SK-N-SH (cell line): ENCODE measurements at regions not wholly inside any gene's neighbourhood (a gene's known extent, or its start where the extent isn't known, plus 50 kb on each side); places are given as distances from the start of the nearest gene placed in this dataset.

Source experiments
- CTCF ChIA-PET: fragments of 300-600, 350-600 bp; formaldehyde crosslinking; extraction: SDS; loops from one replicate; lab custom pipeline; 2021; lab: Yijun Ruan, JAX
- POLR2A ChIA-PET: fragments of 350-600 bp; sonication (Branson Sonifier 250); formaldehyde crosslinking; extraction: SDS; loops from one replicate; lab custom pipeline; 2020; ENCODE audit warnings: antibody characterized with exemption, inconsistent platforms; lab: Yijun Ruan, JAX
- DNase-seq: peaks from one replicate; pipeline ENCODE4 v3.0.0; 2012
- H2AFZ ChIP-seq: fragments of 200-600 bp; sonication (generic); 2 replicates; pipeline ENCODE4 v1.8.1; 2016; ENCODE audit warnings: antibody characterized with exemption, mild to moderate bottlenecking, low read depth
- H3F3A ChIP-seq: fragments of 200-600 bp; sonication (generic); replicated peaks from 2 replicates; pipeline ENCODE3; 2016; ENCODE audit warnings: antibody characterized with exemption, mild to moderate bottlenecking; ENCODE audit not compliant: insufficient read depth
- H3K27ac ChIP-seq, 2 experiments: fragments of 200-500 bp in 1 of 2; fragments of 200-600 bp in 1 of 2; sonication (Bioruptor generic) in 1 of 2; sonication (generic), shearing (Covaris generic) in 1 of 2; 2 replicates each; pipeline versions ENCODE4 v1.5.1 to v1.6.1; 2014 to 2016; ENCODE audit warnings: low read depth in 2 of 2, inconsistent platforms in 1 of 2, low read length in 1 of 2, mild to moderate bottlenecking in 1 of 2, mixed read lengths in 1 of 2
- H3K27me3 ChIP-seq: fragments of 200-600 bp; sonication (generic), shearing (Covaris generic); 2 replicates; pipeline ENCODE4 v1.6.1; 2016; ENCODE audit warnings: mixed run types; ENCODE audit not compliant: insufficient read depth
- H3K36me3 ChIP-seq, 2 experiments: fragments of 200-500 bp in 1 of 2; fragments of 200-600 bp in 1 of 2; sonication (Bioruptor generic) in 1 of 2; sonication (generic) in 1 of 2; replicated peaks in 1 of 2; 2 replicates each; pipeline versions ENCODE3 to v1.5.1; 2014 to 2016; ENCODE audit warnings: low read length in 1 of 2, mild to moderate bottlenecking in 1 of 2; ENCODE audit not compliant: insufficient read depth in 2 of 2, control insufficient read depth in 1 of 2
- H3K4me1 ChIP-seq, 2 experiments: fragments of 200-500 bp in 1 of 2; fragments of 200-600 bp in 1 of 2; sonication (Bioruptor generic) in 1 of 2; sonication (generic), shearing (Covaris generic) in 1 of 2; 2 replicates each; pipeline versions ENCODE4 v1.5.1 to v1.6.1; 2014 to 2016; ENCODE audit warnings: low read depth in 1 of 2, low read length in 1 of 2, mixed run types in 1 of 2; ENCODE audit not compliant: insufficient read depth in 2 of 2, control insufficient read depth in 1 of 2
- H3K4me2 ChIP-seq: fragments of 200-600 bp; sonication (generic), shearing (Covaris generic); 2 replicates; pipeline ENCODE4 v1.6.1; 2017; ENCODE audit warnings: mixed run types
- H3K4me3 ChIP-seq, 2 experiments: fragments of 200-500 bp in 1 of 2; fragments of 200-600 bp in 1 of 2; sonication (Bioruptor generic) in 1 of 2; sonication (generic), shearing (Covaris generic) in 1 of 2; 2 replicates each; pipeline versions ENCODE4 v1.5.1 to v1.8.1; 2014 to 2016; ENCODE audit warnings: low read depth in 2 of 2, inconsistent platforms in 1 of 2, low read length in 1 of 2, mild to moderate bottlenecking in 1 of 2, mixed read lengths in 1 of 2, moderate library complexity in 1 of 2
- H3K79me2 ChIP-seq: fragments of 200-600 bp; sonication (generic); 2 replicates; pipeline ENCODE4 v1.8.1; 2017; ENCODE audit warnings: mild to moderate bottlenecking; ENCODE audit not compliant: insufficient read depth
- H3K9ac ChIP-seq: fragments of 200-600 bp; sonication (generic); 2 replicates; pipeline ENCODE4 v1.6.1; 2017; ENCODE audit warnings: mixed run types
- H3K9me2 ChIP-seq: fragments of 200-600 bp; sonication (generic); 2 replicates; pipeline ENCODE4 v1.6.1; 2017; ENCODE audit warnings: mixed run types
- H3K9me3 ChIP-seq: fragments of 200-600 bp; sonication (generic); 2 replicates; pipeline ENCODE4 v1.6.1; 2017; ENCODE audit warnings: mixed run types, mild to moderate bottlenecking, moderate library complexity
- H4K20me1 ChIP-seq: fragments of 200-600 bp; sonication (generic); 2 replicates; pipeline ENCODE4 v1.6.1; 2017; ENCODE audit warnings: mild to moderate bottlenecking, mixed run types; ENCODE audit not compliant: insufficient read depth
- CHD2 ChIP-seq: fragments of 150-350 bp; IDR thresholded peaks from 2 replicates; pipeline ENCODE4 v1.6.1; 2018; ENCODE audit warnings: low read length; ENCODE audit not compliant: partially characterized antibody
- ELF1 ChIP-seq: IDR thresholded peaks from 2 replicates; pipeline ENCODE4 v1.4.0; 2012
- EZH2phosphoT487 ChIP-seq: fragments of 200-600 bp; sonication (generic); IDR thresholded peaks from 2 replicates; pipeline ENCODE4 v1.6.1; 2017; ENCODE audit warnings: low read depth, mixed run types, mild to moderate bottlenecking, antibody characterized with exemption, moderate library complexity, borderline replicate concordance
- FOSL2 ChIP-seq: IDR thresholded peaks from 2 replicates; pipeline ENCODE4 v1.4.0; 2012; ENCODE audit warnings: low read depth, mild to moderate bottlenecking, moderate library complexity, borderline replicate concordance
- FOXJ3 ChIP-seq: sonication (generic); formaldehyde crosslinking; IDR thresholded peaks from 2 replicates; pipeline ENCODE4 v1.5.1; 2020; ENCODE audit warnings: mild to moderate bottlenecking, missing genetic modification reagents
- FOXM1 ChIP-seq: IDR thresholded peaks from 2 replicates; pipeline ENCODE4 v1.4.0; 2012; ENCODE audit warnings: low read depth, mild to moderate bottlenecking
- GABPA ChIP-seq: IDR thresholded peaks from 2 replicates; pipeline ENCODE4 v1.4.0; 2012; ENCODE audit warnings: low read depth, mild to moderate bottlenecking
- GATA2 ChIP-seq: sonication (generic); formaldehyde crosslinking; IDR thresholded peaks from 2 replicates; pipeline ENCODE4 v1.5.0; 2020; ENCODE audit warnings: mild to moderate bottlenecking, missing genetic modification reagents
- JUND ChIP-seq: IDR thresholded peaks from 2 replicates; pipeline ENCODE4 v1.4.0; 2012
- MEF2A ChIP-seq: IDR thresholded peaks from 2 replicates; pipeline ENCODE4 v1.4.0; 2012; ENCODE audit warnings: low read depth, borderline replicate concordance
- MXI1 ChIP-seq: IDR thresholded peaks from 2 replicates; pipeline ENCODE4 v1.6.1; 2012; ENCODE audit warnings: mild to moderate bottlenecking, low read depth, low read length, improper control_type of control experiment
- NFIC ChIP-seq: IDR thresholded peaks from 2 replicates; pipeline ENCODE4 v1.4.0; 2012; ENCODE audit warnings: borderline replicate concordance
- NRF1 ChIP-seq: IDR thresholded peaks from 2 replicates; pipeline ENCODE4 v1.6.1; 2012; ENCODE audit warnings: low read depth, mild to moderate bottlenecking, low read length
- PBX3 ChIP-seq: IDR thresholded peaks from 2 replicates; pipeline ENCODE4; 2012
- POLR2AphosphoS5 ChIP-seq: IDR thresholded peaks from 2 replicates; pipeline ENCODE4 v1.6.1; 2012; ENCODE audit warnings: low read depth, low read length
- RAD21 ChIP-seq: IDR thresholded peaks from 2 replicates; pipeline ENCODE4 v1.6.1; 2012; ENCODE audit warnings: mild to moderate bottlenecking, low read length
- RCOR1 ChIP-seq: fragments of 150-350 bp; IDR thresholded peaks from 2 replicates; pipeline ENCODE4 v1.6.1; 2017; ENCODE audit warnings: antibody characterized with exemption, low read length
- REST ChIP-seq: IDR thresholded peaks from 2 replicates; pipeline ENCODE4 v1.6.1; 2012; ENCODE audit warnings: mild to moderate bottlenecking, low read depth, low read length, moderate library complexity
- SMC3 ChIP-seq: IDR thresholded peaks from 2 replicates; pipeline ENCODE4 v1.6.1; 2012; ENCODE audit warnings: low read depth, low read length, improper control_type of control experiment
- TAF1 ChIP-seq: IDR thresholded peaks from 2 replicates; pipeline ENCODE4 v1.6.1; 2012; ENCODE audit warnings: low read depth, mild to moderate bottlenecking, low read length, moderate library complexity, borderline replicate concordance
- TCF12 ChIP-seq: IDR thresholded peaks from 2 replicates; pipeline ENCODE4 v1.4.0; 2012
- YY1 ChIP-seq: IDR thresholded peaks from 2 replicates; pipeline ENCODE4 v1.4.0; 2012; ENCODE audit warnings: low read depth, mild to moderate bottlenecking
- WGBS: methylation state at CpG from one replicate; pipeline ENCODE4 v1.1.6; 2017; ENCODE audit warnings: low lambda C conversion rate; 5-methylcytosine and 5-hydroxymethylcytosine counted together
- TF ChIP-seq, protein P1 (sequence below): IDR thresholded peaks from 2 replicates; pipeline ENCODE4 v1.4.0; 2012; ENCODE audit warnings: low read depth, borderline replicate concordance
- TF ChIP-seq, protein P2 (sequence below): IDR thresholded peaks from 2 replicates; pipeline ENCODE4 v1.4.0; 2012; ENCODE audit warnings: low read depth

- no peak for TF ChIP-seq MXI1
- no peak for TF ChIP-seq GABPA
- TF ChIP-seq RCOR1: no peak
- no peak for TF ChIP-seq MEF2A
- no peak for TF ChIP-seq NFIC
- TF ChIP-seq, all 33 proteins: peak for 0
Observed at GRCh38 chr1:14267991-14268390, 330.5 kb upstream of the KAZN start (continued).

DNA sequence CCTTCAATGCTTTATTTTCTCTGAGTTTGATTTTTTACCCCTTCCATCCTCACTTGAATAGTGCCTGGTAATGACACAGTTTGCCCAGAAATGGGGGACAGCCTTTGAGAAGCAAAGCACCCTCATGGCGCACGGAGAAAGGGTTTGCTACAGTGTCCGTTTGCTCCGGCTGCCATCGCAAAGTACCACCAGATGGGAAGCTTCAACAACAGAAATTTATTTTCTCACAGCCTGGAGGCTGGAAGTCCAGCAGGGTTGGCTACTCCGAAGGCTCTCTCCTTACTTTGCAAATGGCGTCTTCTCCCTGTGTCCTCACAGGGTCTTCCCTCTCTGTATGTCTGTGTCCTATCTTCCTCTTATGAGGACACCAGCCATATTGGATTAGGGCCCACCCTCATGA is 327.7 kb upstream of the KAZN start:
- H3K9me2 ChIP-seq: no peaks in the 10 kb centered on the region
- H3K9me3 ChIP-seq: no peaks in the 10 kb centered on the region
- POLR2A ChIA-PET: no interaction called here
- CTCF ChIA-PET: no interaction called here
- H3K4me2 ChIP-seq: no peak overlapping the region
- no peak for TF ChIP-seq ELF1
- TF ChIP-seq, protein P1, sequence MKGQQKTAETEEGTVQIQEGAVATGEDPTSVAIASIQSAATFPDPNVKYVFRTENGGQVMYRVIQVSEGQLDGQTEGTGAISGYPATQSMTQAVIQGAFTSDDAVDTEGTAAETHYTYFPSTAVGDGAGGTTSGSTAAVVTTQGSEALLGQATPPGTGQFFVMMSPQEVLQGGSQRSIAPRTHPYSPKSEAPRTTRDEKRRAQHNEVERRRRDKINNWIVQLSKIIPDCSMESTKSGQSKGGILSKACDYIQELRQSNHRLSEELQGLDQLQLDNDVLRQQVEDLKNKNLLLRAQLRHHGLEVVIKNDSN: no peak
- no peak for TF ChIP-seq GATA2
- no peak for TF ChIP-seq POLR2AphosphoS5
- H3K4me1 ChIP-seq: no peaks in the 10 kb centered on the region
- no peak overlapping the region for H3K9ac ChIP-seq
- no peaks in the 10 kb centered on the region for H3F3A ChIP-seq
- no peaks in the 10 kb centered on the region for H3K36me3 ChIP-seq
- no peak for DNase-seq
- H3K4me3 ChIP-seq: no peak overlapping the region
- no peaks in the 10 kb centered on the region for H3K27me3 ChIP-seq
- no peak overlapping the region for H2AFZ ChIP-seq
- no peaks in the 10 kb centered on the region for H4K20me1 ChIP-seq
- WGBS: 39% methylated on average over 7 of the region's 7 CpGs
- no peaks in the 10 kb centered on the region for H3K79me2 ChIP-seq
- no peak overlapping the region for H3K27ac ChIP-seq

DNA sequence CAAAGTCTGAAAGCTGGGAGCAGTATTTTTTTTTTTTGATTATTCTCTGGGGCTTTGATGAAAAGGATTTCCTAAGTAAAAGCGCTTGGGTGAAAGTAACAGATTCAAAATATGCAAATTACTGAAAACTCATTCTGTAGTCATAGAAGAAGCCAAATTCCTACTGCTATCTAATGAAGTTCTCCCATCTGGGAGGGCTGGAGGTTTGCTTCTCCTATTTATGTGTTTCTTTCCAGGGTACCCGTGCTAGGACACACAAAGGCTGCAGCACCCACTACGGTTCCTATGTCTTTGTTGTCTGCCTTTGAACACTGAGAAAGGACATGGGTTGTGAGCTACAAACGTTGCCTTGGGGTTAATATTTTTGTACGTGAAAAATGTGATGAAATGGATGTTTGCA is 324.7 kb upstream of the KAZN start:
- no peaks in the 10 kb centered on the region for H3K36me3 ChIP-seq
- no peaks in the 10 kb centered on the region for H3K79me2 ChIP-seq
- no peaks in the 10 kb centered on the region for H3F3A ChIP-seq
- H3K27me3 ChIP-seq: no peaks in the 10 kb centered on the region
- WGBS: 2% methylated on average over 5 of the region's 5 CpGs
- H3K4me3 ChIP-seq: no peak overlapping the region
- TF ChIP-seq NRF1 (no peak), REST (no peak), RAD21 (no peak), EZH2phosphoT487 (no peak), CHD2 (no peak), PBX3 (no peak), SMC3 (no peak), FOXJ3 (CRISPR knock-in tag) (no peak), YY1 (no peak), FOSL2 (no peak), JUND (no peak), RCOR1 (no peak), NFIC (no peak), TCF12 (no peak), TAF1 (no peak), FOXM1 (no peak), MEF2A (no peak)
- TF ChIP-seq, protein P2, sequence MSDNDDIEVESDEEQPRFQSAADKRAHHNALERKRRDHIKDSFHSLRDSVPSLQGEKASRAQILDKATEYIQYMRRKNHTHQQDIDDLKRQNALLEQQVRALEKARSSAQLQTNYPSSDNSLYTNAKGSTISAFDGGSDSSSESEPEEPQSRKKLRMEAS: no peak
- TF ChIP-seq, all 33 proteins: peak for 0
- Histone ChIP-seq H3K9me2 (no peaks in the 10 kb centered on the region), H4K20me1 (no peaks in the 10 kb centered on the region), H3K4me1 (no peaks in the 10 kb centered on the region), H3K27ac (no peak overlapping the region), H3K9ac (no peak overlapping the region), H2AFZ (no peak overlapping the region), H3K9me3 (no peaks in the 10 kb centered on the region), H3K4me2 (no peak overlapping the region)
- ChIA-PET POLR2A (interaction anchor here (0.6 kb wide), 1 partner anchor 54 kb away, joined by 4 read pairs; no protein-coding TSS in a partner anchor), CTCF (interaction anchor here (1.2 kb wide), 1 partner anchor 10 kb away, joined by 3 read pairs; no protein-coding TSS in a partner anchor)
- DNase-seq: no peak
